A549 (cell line): ENCODE measurements at regions not wholly inside any gene's neighbourhood (a gene's known extent, or its start where the extent isn't known, plus 50 kb on each side); places are given as distances from the start of the nearest gene placed in this dataset.

Source experiments
- ESRRA ChIP-seq: fragments of 150-350 bp; IDR thresholded peaks from 2 replicates; pipeline ENCODE4 v1.6.1; 2014; ENCODE audit warnings: mild to moderate bottlenecking, low read length, borderline replicate concordance
- GATA3 ChIP-seq: IDR thresholded peaks from 2 replicates; pipeline ENCODE4 v1.6.1; 2012; ENCODE audit warnings: borderline replicate concordance
- JUN ChIP-seq, 2 experiments: fragments of >200 bp; sonication (Bioruptor Twin); formaldehyde crosslinking; IDR thresholded peaks; 2 replicates in 1 of 2; 3 replicates in 1 of 2; pipeline ENCODE4 v1.6.1; 2016 to 2017
- MYC ChIP-seq: IDR thresholded peaks from 2 replicates; pipeline ENCODE4 v1.6.1; 2012; ENCODE audit warnings: mild to moderate bottlenecking, inconsistent platforms, low read length, improper control_type of control experiment, borderline replicate concordance
- POLR2A ChIP-seq: IDR thresholded peaks from 2 replicates; pipeline ENCODE4 v1.6.1; 2012; ENCODE audit warnings: mild to moderate bottlenecking, low read length
- POLR2AphosphoS2 ChIP-seq: conservative IDR thresholded peaks from 2 replicates; pipeline ENCODE4 v1.6.1; 2012; ENCODE audit warnings: low read length, improper control_type of control experiment, inconsistent platforms
- TF ChIP-seq, protein P1 (sequence below): fragments of >200 bp; sonication (Bioruptor Twin); formaldehyde crosslinking; IDR thresholded peaks from 3 replicates; pipeline ENCODE4 v1.5.1; 2016
- TF ChIP-seq, protein P2 (sequence below): fragments of 450-650 bp; IDR thresholded peaks from 2 replicates; pipeline ENCODE4 v1.6.1; 2014; ENCODE audit warnings: antibody characterized with exemption
- TF ChIP-seq, protein P3 (sequence below): IDR thresholded peaks from 2 replicates; pipeline ENCODE4 v1.6.1; 2012
- TF ChIP-seq, protein P4 (sequence below): fragments of >200 bp; sonication (Bioruptor Twin); formaldehyde crosslinking; IDR thresholded peaks from 3 replicates; pipeline ENCODE4 v1.6.1; 2016
- TF ChIP-seq, protein P5 (sequence below): fragments of 200-600 bp; sonication (generic); IDR thresholded peaks from 2 replicates; pipeline ENCODE4 v1.6.1; 2016; ENCODE audit warnings: antibody characterized with exemption, mild to moderate bottlenecking, moderate library complexity
- TF ChIP-seq, protein P6 (sequence below): fragments of 250-450 bp; sonication (Bioruptor Pico); IDR thresholded peaks from 2 replicates; pipeline ENCODE4 v1.5.0; 2021; ENCODE audit warnings: mild to moderate bottlenecking, moderate library complexity, borderline replicate concordance

DNA sequence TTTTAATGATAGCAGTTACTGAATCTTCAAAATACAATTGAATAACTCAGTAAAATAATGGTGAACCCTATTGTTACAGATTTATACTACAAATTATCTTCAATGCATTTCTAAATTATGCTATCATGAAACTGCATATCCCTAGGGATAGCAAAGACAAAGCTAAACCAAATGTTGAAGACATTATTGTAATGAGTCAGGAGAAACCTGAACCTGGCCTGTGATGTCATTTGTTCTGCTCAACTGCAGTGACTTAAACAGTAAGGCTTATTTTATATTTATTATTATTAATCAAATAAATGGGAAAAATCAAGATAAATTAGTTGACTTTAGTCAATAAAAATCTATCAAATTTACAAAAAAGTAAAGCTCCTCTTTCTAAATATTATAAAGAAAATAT lies 100.3 kb downstream of the UCHL5 start:
- TF ChIP-seq, protein P1, sequence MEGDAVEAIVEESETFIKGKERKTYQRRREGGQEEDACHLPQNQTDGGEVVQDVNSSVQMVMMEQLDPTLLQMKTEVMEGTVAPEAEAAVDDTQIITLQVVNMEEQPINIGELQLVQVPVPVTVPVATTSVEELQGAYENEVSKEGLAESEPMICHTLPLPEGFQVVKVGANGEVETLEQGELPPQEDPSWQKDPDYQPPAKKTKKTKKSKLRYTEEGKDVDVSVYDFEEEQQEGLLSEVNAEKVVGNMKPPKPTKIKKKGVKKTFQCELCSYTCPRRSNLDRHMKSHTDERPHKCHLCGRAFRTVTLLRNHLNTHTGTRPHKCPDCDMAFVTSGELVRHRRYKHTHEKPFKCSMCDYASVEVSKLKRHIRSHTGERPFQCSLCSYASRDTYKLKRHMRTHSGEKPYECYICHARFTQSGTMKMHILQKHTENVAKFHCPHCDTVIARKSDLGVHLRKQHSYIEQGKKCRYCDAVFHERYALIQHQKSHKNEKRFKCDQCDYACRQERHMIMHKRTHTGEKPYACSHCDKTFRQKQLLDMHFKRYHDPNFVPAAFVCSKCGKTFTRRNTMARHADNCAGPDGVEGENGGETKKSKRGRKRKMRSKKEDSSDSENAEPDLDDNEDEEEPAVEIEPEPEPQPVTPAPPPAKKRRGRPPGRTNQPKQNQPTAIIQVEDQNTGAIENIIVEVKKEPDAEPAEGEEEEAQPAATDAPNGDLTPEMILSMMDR, result no peak
- TF ChIP-seq JUN (IDR thresholded peaks at IDR 0.05) (no peak), GATA3 (no peak), POLR2A (no peak), MYC (no peak), ESRRA (no peak), POLR2AphosphoS2 (no peak)
- TF ChIP-seq, protein P2, sequence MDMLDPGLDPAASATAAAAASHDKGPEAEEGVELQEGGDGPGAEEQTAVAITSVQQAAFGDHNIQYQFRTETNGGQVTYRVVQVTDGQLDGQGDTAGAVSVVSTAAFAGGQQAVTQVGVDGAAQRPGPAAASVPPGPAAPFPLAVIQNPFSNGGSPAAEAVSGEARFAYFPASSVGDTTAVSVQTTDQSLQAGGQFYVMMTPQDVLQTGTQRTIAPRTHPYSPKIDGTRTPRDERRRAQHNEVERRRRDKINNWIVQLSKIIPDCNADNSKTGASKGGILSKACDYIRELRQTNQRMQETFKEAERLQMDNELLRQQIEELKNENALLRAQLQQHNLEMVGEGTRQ, result no peak
- TF ChIP-seq, protein P3, sequence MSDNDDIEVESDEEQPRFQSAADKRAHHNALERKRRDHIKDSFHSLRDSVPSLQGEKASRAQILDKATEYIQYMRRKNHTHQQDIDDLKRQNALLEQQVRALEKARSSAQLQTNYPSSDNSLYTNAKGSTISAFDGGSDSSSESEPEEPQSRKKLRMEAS, result no peak
- TF ChIP-seq, protein P4, sequence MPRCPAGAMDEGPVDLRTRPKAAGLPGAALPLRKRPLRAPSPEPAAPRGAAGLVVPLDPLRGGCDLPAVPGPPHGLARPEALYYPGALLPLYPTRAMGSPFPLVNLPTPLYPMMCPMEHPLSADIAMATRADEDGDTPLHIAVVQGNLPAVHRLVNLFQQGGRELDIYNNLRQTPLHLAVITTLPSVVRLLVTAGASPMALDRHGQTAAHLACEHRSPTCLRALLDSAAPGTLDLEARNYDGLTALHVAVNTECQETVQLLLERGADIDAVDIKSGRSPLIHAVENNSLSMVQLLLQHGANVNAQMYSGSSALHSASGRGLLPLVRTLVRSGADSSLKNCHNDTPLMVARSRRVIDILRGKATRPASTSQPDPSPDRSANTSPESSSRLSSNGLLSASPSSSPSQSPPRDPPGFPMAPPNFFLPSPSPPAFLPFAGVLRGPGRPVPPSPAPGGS, result no peak
- TF ChIP-seq, protein P5, sequence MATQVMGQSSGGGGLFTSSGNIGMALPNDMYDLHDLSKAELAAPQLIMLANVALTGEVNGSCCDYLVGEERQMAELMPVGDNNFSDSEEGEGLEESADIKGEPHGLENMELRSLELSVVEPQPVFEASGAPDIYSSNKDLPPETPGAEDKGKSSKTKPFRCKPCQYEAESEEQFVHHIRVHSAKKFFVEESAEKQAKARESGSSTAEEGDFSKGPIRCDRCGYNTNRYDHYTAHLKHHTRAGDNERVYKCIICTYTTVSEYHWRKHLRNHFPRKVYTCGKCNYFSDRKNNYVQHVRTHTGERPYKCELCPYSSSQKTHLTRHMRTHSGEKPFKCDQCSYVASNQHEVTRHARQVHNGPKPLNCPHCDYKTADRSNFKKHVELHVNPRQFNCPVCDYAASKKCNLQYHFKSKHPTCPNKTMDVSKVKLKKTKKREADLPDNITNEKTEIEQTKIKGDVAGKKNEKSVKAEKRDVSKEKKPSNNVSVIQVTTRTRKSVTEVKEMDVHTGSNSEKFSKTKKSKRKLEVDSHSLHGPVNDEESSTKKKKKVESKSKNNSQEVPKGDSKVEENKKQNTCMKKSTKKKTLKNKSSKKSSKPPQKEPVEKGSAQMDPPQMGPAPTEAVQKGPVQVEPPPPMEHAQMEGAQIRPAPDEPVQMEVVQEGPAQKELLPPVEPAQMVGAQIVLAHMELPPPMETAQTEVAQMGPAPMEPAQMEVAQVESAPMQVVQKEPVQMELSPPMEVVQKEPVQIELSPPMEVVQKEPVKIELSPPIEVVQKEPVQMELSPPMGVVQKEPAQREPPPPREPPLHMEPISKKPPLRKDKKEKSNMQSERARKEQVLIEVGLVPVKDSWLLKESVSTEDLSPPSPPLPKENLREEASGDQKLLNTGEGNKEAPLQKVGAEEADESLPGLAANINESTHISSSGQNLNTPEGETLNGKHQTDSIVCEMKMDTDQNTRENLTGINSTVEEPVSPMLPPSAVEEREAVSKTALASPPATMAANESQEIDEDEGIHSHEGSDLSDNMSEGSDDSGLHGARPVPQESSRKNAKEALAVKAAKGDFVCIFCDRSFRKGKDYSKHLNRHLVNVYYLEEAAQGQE, result no peak
- TF ChIP-seq, protein P6, sequence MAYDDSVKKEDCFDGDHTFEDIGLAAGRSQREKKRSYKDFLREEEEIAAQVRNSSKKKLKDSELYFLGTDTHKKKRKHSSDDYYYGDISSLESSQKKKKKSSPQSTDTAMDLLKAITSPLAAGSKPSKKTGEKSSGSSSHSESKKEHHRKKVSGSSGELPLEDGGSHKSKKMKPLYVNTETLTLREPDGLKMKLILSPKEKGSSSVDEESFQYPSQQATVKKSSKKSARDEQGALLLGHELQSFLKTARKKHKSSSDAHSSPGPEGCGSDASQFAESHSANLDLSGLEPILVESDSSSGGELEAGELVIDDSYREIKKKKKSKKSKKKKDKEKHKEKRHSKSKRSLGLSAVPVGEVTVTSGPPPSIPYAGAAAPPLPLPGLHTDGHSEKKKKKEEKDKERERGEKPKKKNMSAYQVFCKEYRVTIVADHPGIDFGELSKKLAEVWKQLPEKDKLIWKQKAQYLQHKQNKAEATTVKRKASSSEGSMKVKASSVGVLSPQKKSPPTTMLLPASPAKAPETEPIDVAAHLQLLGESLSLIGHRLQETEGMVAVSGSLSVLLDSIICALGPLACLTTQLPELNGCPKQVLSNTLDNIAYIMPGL (CRISPR knock-in tag), result no peak
